Thoracic aorta (tissue), 2 donors: ENCODE measurements at regions not wholly inside any gene's neighbourhood (a gene's known extent, or its start where the extent isn't known, plus 50 kb on each side); places are given as distances from the start of the nearest gene placed in this dataset.

Experiments
- ATAC-seq: fragments of 150-250 bp; one replicate; pipeline ENCODE4 v1.8.0; 2017; ENCODE audit warnings: low read depth; ENCODE audit not compliant: insufficient number of reproducible peaks, low FRiP score
- DNase-seq: peaks from one replicate; pipeline ENCODE4 v3.0.0-alpha.2; 2020; ENCODE audit warnings: low spot score
- H3K27ac ChIP-seq, 2 donors: fragments of 200-600 bp; sonication (generic); 1 replicate in 1 of 2; 2 replicates in 1 of 2; pipeline ENCODE4 v1.5.1; 2016; ENCODE audit warnings: mild to moderate bottlenecking in 2 of 2, moderate library complexity in 2 of 2
- H3K27me3 ChIP-seq: fragments of 200-600 bp; sonication (generic); replicated peaks from 2 replicates; pipeline ENCODE4 v1.6.0; 2016; ENCODE audit warnings: mild to moderate bottlenecking; ENCODE audit not compliant: insufficient read depth
- H3K36me3 ChIP-seq: fragments of 200-600 bp; sonication (generic); one replicate; pipeline ENCODE4 v1.5.1; 2016
- H3K4me1 ChIP-seq, 2 donors: fragments of 200-600 bp; sonication (generic); 1 replicate in 1 of 2; 2 replicates in 1 of 2; pipeline versions ENCODE4 v1.5.1 to v1.6.0; 2016; ENCODE audit warnings: low read depth in 2 of 2, mild to moderate bottlenecking in 1 of 2; ENCODE audit not compliant: control insufficient read depth in 1 of 2
- H3K4me3 ChIP-seq: fragments of 200-600 bp; sonication (generic); 2 replicates; pipeline ENCODE4 v1.5.1; 2016; ENCODE audit warnings: mild to moderate bottlenecking
- H3K9me3 ChIP-seq: fragments of 200-600 bp; sonication (generic); 2 replicates; pipeline ENCODE4 v1.5.1; 2016
- TF ChIP-seq, protein P1 (sequence below): fragments of 200-600 bp; sonication (generic); IDR thresholded peaks from one replicate; pipeline ENCODE4 v1.5.1; 2019; ENCODE audit warnings: antibody characterized with exemption

DNA sequence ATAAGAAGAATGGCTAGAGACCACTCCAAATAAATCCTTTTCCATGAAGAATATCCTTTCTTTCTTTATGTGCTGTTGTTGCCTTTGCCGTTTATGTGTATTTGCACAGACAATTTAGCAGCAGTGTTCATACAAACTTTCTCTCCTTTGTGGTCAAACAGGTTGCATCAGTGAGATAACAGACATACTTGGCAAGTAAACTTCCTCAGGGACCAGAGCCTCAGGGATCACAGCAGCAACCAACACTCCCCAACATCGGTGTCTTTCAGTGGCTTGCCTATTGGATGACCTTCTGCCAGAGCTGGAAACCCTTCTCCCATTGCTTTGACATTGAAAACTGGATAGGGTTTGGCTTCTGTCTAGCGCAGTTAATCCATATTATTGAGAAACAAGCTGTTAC is 252.2 kb downstream of the BTG1 start:
- TF ChIP-seq, protein P1, sequence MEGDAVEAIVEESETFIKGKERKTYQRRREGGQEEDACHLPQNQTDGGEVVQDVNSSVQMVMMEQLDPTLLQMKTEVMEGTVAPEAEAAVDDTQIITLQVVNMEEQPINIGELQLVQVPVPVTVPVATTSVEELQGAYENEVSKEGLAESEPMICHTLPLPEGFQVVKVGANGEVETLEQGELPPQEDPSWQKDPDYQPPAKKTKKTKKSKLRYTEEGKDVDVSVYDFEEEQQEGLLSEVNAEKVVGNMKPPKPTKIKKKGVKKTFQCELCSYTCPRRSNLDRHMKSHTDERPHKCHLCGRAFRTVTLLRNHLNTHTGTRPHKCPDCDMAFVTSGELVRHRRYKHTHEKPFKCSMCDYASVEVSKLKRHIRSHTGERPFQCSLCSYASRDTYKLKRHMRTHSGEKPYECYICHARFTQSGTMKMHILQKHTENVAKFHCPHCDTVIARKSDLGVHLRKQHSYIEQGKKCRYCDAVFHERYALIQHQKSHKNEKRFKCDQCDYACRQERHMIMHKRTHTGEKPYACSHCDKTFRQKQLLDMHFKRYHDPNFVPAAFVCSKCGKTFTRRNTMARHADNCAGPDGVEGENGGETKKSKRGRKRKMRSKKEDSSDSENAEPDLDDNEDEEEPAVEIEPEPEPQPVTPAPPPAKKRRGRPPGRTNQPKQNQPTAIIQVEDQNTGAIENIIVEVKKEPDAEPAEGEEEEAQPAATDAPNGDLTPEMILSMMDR, result no peak
- no peaks in the 10 kb centered on the region for H3K9me3 ChIP-seq

DNA sequence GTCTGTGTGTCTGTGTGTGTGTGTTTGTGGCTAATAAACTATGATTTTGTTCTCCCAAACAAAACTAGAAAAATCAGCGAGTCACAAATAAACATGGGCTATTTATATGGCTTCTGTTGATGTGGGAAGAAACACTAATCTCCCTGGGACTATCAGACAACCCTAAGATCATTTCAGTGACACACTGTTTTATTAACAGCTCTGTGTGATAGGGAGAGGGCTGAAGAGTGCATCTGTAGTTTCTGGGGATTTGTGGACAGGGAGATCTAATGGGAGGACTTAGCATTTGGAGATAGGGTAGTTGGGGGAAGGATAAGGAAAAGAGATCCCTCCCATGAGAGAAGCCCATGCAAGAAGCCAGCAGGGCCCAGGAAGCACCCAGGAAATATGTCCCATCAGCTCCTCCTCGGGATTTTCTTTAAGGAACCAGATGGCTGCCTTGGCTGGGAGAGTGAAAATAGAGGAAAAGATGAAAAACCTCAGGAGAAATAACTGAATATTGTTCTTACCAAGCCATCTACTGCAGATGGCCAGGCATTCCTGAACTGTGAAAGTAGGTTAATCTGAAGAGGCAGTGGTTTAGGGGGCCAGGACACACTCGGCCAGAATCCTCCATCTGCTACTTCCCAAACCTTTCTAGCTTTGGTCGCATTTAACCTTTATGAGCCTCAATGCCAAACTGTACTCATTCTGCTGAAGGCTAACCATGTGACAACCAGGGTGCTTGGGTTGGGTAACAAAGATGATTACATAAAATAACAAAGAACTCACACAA is 253.4 kb downstream of the BTG1 start:
- no peaks in the 10 kb centered on the region for H3K36me3 ChIP-seq
- H3K4me1 ChIP-seq, result peaks cover 6 to 7% of the 10 kb centered on the region in 2 donors
- no peak overlapping the region for H3K4me3 ChIP-seq
- TF ChIP-seq, protein P1, result no peak
- H3K27me3 ChIP-seq, result no peaks in the 10 kb centered on the region
- ATAC-seq, result no peak
- H3K27ac ChIP-seq, result no peak overlapping the region
- H3K9me3 ChIP-seq, result no peaks in the 10 kb centered on the region
- DNase-seq, result no peak

More for the DNA sequence above, 252.2 kb downstream of the BTG1 start:
- DNase-seq, result no peak
- Histone ChIP-seq H3K4me3 (no peak overlapping the region), H3K4me1 (peaks cover 6 to 7% of the 10 kb centered on the region in 2 donors), H3K27me3 (no peaks in the 10 kb centered on the region), H3K27ac (no peak overlapping the region), H3K36me3 (no peaks in the 10 kb centered on the region)
- ATAC-seq, result no peak

DNA sequence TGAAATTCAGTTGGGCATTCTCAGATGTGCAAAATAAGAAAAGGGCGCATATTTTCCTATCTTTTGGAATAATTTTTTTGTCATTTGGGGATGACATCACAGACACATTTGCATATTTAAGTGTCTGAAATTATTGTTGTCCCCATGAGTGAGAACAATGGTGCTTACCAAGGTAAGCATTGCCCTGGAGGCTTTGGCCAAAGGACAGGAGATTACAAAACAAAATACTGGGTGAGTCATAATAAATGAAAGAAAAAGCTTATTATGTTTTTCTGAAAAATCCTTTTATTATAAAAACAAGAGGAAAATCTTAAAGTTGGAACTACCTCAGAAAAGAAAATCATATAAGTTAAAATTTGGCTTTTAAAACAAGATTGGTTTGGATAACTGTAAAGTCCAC is 254.9 kb downstream of the BTG1 start:
- no peak for DNase-seq
- H3K4me1 ChIP-seq, result no peaks in the 10 kb centered on the region
- H3K4me3 ChIP-seq, result no peak overlapping the region
- no peaks in the 10 kb centered on the region for H3K36me3 ChIP-seq
- H3K9me3 ChIP-seq, result no peaks in the 10 kb centered on the region
- TF ChIP-seq, protein P1, result no peak
- no peaks in the 10 kb centered on the region for H3K27me3 ChIP-seq
- no peak for ATAC-seq
- no peak overlapping the region for H3K27ac ChIP-seq

DNA sequence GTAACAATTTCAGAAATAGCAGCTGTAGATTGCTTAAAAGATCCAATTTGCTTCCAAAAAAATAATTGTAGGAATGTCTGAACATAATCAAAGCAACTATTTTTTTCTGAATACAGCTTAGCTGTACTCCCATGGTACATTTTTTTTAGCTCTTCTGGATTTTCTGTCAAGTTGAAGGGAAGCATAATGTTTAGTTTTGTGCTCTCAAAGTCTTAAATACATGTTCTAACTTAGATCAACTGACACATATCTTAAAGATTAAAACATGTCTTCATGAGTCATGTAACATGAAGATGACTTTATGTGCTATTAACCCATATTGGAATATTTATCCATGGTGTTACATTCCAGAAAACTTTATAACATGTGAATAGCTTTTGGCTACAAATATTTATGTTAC is 255.7 kb downstream of the BTG1 start:
- TF ChIP-seq, protein P1, result no peak
- Histone ChIP-seq H3K36me3 (no peaks in the 10 kb centered on the region), H3K4me3 (no peak overlapping the region), H3K27ac (no peak overlapping the region), H3K4me1 (no peaks in the 10 kb centered on the region), H3K27me3 (no peaks in the 10 kb centered on the region), H3K9me3 (no peaks in the 10 kb centered on the region)
- DNase-seq (no peak), ATAC-seq (no peak)

DNA sequence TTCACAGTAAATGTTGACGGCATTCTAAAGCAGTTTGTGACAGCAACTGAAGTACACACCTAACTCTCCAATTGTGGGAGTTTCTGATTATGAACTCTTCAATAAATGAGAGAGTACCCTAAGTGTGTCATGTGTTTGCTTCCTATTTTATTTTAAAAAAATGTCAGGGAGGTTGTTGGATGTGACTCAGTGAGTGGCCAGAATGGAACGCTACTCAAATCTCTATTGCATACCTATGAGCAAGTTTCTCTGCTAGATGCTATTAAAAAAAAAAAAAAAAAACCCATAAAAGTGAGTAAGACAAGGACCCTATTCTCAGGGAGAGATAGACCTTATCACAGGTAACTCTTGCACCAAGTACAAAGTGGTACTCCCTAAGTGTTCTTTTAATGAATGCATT is 256.6 kb downstream of the BTG1 start:
- DNase-seq, result no peak
- Histone ChIP-seq H3K27me3 (no peaks in the 10 kb centered on the region), H3K4me3 (no peak overlapping the region), H3K27ac (no peak overlapping the region), H3K4me1 (no peaks in the 10 kb centered on the region), H3K36me3 (no peaks in the 10 kb centered on the region), H3K9me3 (no peaks in the 10 kb centered on the region)
- no peak for ATAC-seq
- TF ChIP-seq, protein P1, result no peak
